Transverse colon (tissue), 4 donors: ENCODE measurements at regions not wholly inside any gene's neighbourhood (a gene's known extent, or its start where the extent isn't known, plus 50 kb on each side); places are given as distances from the start of the nearest gene placed in this dataset.

Experiments used
- POLR2AphosphoS5 ChIP-seq, 3 donors: sonication (generic); formaldehyde crosslinking; IDR thresholded peaks; one replicate each; pipeline ENCODE4 v1.6.1; 2016; ENCODE audit warnings: antibody characterized with exemption in 3 of 3
- TF ChIP-seq, protein P1 (sequence below), 5 experiments: fragments of 200-600 bp in 3 of 5; fragments of 450-650 bp in 2 of 5; sonication (generic) in 3 of 5; IDR thresholded peaks; 1 replicate in 2 of 5; 2 replicates in 3 of 5; pipeline ENCODE4 v1.5.1; 2016 to 2017; ENCODE audit warnings: antibody characterized with exemption in 5 of 5, inconsistent platforms in 3 of 5, mild to moderate bottlenecking in 2 of 5, moderate library complexity in 1 of 5

DNA sequence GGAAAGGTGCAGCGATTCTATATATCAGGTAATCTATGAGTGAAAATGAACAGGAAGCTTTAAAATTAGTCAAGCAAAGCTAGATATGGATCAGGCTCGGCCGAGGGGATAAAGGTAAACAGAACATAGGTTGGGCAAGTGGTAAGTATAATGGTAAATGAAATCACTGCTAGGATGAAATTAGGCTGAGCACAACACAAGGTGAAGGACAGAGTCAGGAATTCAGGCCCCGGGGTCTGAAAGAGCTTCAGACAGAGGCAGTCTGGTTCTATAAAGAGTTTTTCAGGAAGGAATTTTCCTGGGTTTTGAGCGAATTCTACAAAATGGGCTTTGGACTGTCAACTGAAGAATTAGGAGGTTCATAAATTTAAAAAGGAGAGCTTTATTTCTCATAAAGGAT, 513.2 kb upstream of the CDH2 start:
- TF ChIP-seq, protein P1, sequence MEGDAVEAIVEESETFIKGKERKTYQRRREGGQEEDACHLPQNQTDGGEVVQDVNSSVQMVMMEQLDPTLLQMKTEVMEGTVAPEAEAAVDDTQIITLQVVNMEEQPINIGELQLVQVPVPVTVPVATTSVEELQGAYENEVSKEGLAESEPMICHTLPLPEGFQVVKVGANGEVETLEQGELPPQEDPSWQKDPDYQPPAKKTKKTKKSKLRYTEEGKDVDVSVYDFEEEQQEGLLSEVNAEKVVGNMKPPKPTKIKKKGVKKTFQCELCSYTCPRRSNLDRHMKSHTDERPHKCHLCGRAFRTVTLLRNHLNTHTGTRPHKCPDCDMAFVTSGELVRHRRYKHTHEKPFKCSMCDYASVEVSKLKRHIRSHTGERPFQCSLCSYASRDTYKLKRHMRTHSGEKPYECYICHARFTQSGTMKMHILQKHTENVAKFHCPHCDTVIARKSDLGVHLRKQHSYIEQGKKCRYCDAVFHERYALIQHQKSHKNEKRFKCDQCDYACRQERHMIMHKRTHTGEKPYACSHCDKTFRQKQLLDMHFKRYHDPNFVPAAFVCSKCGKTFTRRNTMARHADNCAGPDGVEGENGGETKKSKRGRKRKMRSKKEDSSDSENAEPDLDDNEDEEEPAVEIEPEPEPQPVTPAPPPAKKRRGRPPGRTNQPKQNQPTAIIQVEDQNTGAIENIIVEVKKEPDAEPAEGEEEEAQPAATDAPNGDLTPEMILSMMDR (IDR thresholded peaks at IDR 0.05) = no peak
- TF ChIP-seq POLR2AphosphoS5 (IDR thresholded peaks at IDR 0.05) = no peak
